HG02885 (cell line): ENCODE measurements at regions not wholly inside any gene's neighbourhood (a gene's known extent, or its start where the extent isn't known, plus 50 kb on each side); places are given as distances from the start of the nearest gene placed in this dataset.
"Not testable (repeated sequence)": the region's sequence is repeated elsewhere in the genome, so short reads cannot be mapped to it uniquely, and the experiment has no call there.

Experiments
- ATAC-seq: cut with Tn5 transposase; IDR thresholded peaks from one replicate; pipeline ENCODE4 v1.9.1; 2021; ENCODE audit warnings: mild to moderate bottlenecking; ENCODE audit not compliant: unreplicated experiment, poor library complexity

- no peak for ATAC-seq
Measured at GRCh38 chr13:54383604-54384003, 1355.0 kb downstream of the OLFM4 start.

GRCh38 chr13:54387625-54388024, 1359.0 kb downstream of the OLFM4 start:
- no peak for ATAC-seq

- ATAC-seq, result no peak
Measured at GRCh38 chr13:54390841-54391240, 1362.2 kb downstream of the OLFM4 start.

- no peak for ATAC-seq
Measured at GRCh38 chr13:54394085-54394700, 1365.6 kb downstream of the OLFM4 start.

GRCh38 chr13:54394908-54395307, 1366.3 kb downstream of the OLFM4 start:
- no peak for ATAC-seq

GRCh38 chr13:54402495-54402894, 1373.9 kb downstream of the OLFM4 start:
- ATAC-seq, result no peak

- ATAC-seq, result no peak
Measured at GRCh38 chr13:54415753-54416366, 1387.2 kb downstream of the OLFM4 start.

- ATAC-seq, result not testable (repeated sequence)
Measured at GRCh38 chr13:54422946-54423345, 1394.3 kb downstream of the OLFM4 start.

- ATAC-seq, result no peak
Measured at GRCh38 chr13:54424344-54424743, 1395.7 kb downstream of the OLFM4 start.

- no peak for ATAC-seq
Measured at GRCh38 chr13:54433493-54434206, 1405.0 kb downstream of the OLFM4 start.

GRCh38 chr13:54440853-54441400, 1412.3 kb downstream of the OLFM4 start:
- ATAC-seq, result not testable (repeated sequence)

- ATAC-seq, result no peak
Measured at GRCh38 chr13:54445453-54445852, 1416.8 kb downstream of the OLFM4 start.

GRCh38 chr13:54445865-54446264, 1417.3 kb downstream of the OLFM4 start:
- no peak for ATAC-seq

- ATAC-seq, result no peak
Measured at GRCh38 chr13:54449922-54450321, 1421.3 kb downstream of the OLFM4 start.

- ATAC-seq, result no peak
Measured at GRCh38 chr13:54484166-54484565, 1455.6 kb downstream of the OLFM4 start.

GRCh38 chr13:54486421-54487166, 1458.0 kb downstream of the OLFM4 start:
- ATAC-seq, result no peak

GRCh38 chr13:54489359-54489758, 1460.7 kb downstream of the OLFM4 start:
- no peak for ATAC-seq

GRCh38 chr13:54492995-54493394, 1464.4 kb downstream of the OLFM4 start:
- no peak for ATAC-seq

GRCh38 chr13:54511366-54511765, 1482.8 kb downstream of the OLFM4 start:
- ATAC-seq, result no peak

GRCh38 chr13:54513254-54513653, 1484.6 kb downstream of the OLFM4 start:
- ATAC-seq, result no peak

GRCh38 chr13:54536112-54536511, 1507.5 kb downstream of the OLFM4 start:
- no peak for ATAC-seq
